Right ventricle myocardium superior (tissue), 1 donor: ENCODE measurements at regions not wholly inside any gene's neighbourhood (a gene's known extent, or its start where the extent isn't known, plus 50 kb on each side); places are given as distances from the start of the nearest gene placed in this dataset.

Source experiments
- ATAC-seq: fragments of 200-7000 bp; cut with Tn5 transposase; one replicate; pipeline ENCODE4 v1.9.1; 2020; ENCODE audit warnings: mild to moderate bottlenecking; ENCODE audit not compliant: poor library complexity
- DNase-seq: peaks from one replicate; pipeline ENCODE4 v3.0.0-alpha.2; 2020
- intact Hi-C: fragments of 100-400 bp; cut with DNase I; formaldehyde crosslinking; loops from one replicate; pipeline ENCODE4 v1.11.2; 2022
- donor health status: DM: no; HTN: yes; CAD: no; lungs with severe emphysema.

DNA sequence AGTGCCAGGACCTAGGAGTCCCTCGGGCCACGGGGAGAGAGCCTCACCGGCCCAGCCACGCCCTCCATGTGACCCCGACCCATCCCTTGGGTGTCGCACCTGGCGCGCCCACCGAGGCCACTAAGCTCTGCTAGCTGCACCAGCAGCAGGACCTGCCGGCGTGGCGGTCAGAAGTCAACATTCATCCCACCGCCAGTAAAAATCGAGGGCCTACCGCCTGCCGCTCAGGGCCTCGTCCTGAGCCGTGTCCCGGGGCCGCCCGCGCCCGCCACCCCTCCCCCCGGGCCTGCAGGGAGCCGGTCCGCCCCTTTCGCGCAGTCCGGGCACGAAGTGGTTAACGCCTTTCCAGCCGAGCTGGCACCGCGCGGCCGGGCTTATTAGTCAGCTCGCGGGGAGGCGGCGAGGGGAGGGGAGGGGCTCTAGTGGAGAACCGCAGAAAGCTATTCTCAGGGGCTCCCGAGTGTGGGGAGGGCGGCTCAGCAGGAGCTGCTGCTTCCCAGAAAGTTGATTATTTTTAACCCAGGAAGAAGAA, 124.4 kb downstream of the C9orf50 start:
- intact Hi-C loops = loop anchor here (5.0 kb wide), 3 partner anchors 84 to 319 kb away; partner anchors contain the start of gene IER5L
- DNase-seq = peak; percentile 99

DNA sequence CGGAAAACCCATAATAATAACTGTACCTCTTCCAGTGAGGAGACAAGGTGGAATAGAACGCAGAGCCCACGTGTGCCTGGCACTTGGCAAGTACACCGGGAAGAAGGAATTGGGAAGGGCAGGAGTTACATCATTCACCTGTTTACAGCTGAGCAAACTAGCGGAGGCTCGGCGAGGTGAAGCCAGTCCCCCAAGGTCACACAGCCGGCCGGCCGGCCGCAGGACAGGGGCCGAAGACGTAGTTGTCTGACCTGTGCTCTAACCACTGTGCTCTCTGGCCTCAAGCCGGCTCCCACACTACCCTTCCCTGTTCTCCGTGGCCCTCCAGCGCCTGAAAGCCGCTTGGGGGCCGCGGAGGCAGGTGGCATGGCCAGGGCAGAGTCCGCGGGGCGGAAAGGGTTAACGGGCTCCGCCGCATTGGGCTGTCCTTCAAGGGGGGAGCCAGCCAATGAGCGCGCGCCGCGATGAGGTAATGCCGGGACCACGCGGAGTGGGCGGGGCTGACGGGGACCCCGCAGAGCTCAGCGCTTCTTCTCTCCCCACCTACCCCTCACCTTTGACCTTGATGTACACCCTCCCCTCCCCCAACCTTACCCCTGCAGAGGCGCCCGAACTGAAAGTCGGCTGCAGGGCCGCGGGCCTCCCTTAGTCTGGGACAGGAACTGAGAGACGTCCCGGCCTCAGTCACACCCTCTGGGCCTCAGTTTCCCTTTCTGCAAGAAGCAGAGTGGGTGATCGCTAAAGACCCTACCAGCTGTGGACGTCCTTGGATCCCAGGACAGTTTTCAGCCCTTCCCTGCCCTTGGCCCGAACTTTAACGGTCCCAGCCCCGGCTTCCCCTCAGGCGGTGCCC, 125.1 kb downstream of the C9orf50 start:
- ATAC-seq = peak; percentile 89
- DNase-seq = peak; percentile 98
- intact Hi-C loops = loop anchor here (5.0 kb wide), 3 partner anchors 84 to 319 kb away; partner anchors contain the start of gene IER5L

More for the DNA sequence above, 124.4 kb downstream of the C9orf50 start:
- peak; percentile 85 for ATAC-seq

DNA sequence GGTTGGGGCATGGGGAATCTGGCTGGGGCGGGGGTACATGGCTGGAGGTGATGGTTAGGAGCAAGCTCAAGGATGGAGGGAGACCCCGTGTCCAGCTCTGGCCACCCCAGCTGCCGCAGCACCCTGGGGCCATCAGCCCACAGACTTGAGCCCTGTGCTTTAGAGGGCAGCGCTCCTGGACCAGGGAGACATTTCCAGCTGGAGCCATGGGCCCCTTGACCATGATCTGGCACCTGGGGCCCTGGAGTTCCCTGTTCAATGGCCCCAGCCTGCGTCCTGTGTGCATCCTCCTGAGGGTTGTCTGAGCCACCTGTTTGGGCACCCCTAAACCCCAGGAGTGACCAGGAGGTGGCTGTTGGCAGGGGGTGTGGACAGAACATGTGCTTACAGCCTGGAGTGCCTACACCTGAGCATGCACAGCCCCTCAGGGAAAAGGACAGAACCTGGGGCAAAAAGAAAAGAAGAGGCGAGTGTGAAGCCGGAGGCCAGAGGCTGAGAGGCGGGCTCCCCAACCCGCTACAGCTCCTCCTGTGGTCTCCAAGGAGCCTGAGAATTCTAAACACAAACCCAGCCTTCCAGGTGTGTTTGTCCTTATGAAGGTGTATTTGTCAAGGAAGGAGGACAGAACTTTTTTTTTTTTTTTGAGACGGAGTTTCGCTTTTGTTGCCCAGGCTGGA, 126.7 kb downstream of the C9orf50 start:
- DNase-seq = peak; percentile 40
- intact Hi-C loops = no loop called here
- ATAC-seq = no peak

- DNase-seq (peak; percentile 10), ATAC-seq (no peak)
- intact Hi-C loops = no loop called here
Observed at GRCh38 chr9:129493706-129494047, 127.2 kb downstream of the C9orf50 start.

DNA sequence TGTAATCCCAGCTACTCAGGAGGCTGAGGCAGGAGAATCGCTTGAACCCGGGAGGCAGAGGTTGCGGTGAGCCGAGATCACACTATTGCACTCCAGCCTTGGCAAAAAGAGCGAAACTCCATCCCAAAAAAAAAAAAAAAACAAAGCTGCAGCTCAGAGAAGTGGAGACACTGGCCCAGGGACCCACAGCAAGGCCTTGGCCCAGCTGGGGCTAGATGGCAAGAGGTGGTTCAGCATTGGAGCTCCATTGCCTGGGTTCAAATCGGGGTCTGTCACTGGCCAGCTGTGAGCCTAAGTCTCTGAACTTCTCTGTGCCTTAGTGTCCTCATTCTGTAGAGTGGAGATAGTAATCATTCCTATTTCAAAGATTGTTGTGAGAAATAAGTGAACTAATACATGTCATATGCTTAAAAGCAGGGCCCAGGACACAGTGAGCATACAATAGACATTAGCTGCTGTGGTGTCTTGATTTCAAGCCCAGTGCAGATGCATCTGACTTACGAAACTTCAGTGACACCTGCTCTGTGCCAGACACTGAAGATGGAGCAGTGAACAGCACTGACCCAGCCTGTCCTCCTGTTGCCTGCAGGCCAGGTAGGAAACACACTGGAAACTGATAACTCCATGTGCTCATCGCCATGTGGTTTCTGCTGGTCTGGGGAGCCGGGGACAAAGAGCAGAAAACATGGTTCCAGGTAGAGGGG, 127.7 kb downstream of the C9orf50 start:
- intact Hi-C loops = no loop called here
- ATAC-seq = no peak
- no peak for DNase-seq

GRCh38 chr9:129491487-129491855, 129.4 kb downstream of the C9orf50 start:
- DNase-seq = peak; percentile 82
- no peak for ATAC-seq
- intact Hi-C loops = no loop called here

GRCh38 chr9:129490583-129491486, 130.1 kb downstream of the C9orf50 start:
- ATAC-seq (no peak), DNase-seq (peak; percentile 64)
- intact Hi-C loops = no loop called here

GRCh38 chr9:129489838-129490582, 130.9 kb downstream of the C9orf50 start:
- ATAC-seq (no peak), DNase-seq (peak; percentile 56)
- intact Hi-C loops = no loop called here

DNA sequence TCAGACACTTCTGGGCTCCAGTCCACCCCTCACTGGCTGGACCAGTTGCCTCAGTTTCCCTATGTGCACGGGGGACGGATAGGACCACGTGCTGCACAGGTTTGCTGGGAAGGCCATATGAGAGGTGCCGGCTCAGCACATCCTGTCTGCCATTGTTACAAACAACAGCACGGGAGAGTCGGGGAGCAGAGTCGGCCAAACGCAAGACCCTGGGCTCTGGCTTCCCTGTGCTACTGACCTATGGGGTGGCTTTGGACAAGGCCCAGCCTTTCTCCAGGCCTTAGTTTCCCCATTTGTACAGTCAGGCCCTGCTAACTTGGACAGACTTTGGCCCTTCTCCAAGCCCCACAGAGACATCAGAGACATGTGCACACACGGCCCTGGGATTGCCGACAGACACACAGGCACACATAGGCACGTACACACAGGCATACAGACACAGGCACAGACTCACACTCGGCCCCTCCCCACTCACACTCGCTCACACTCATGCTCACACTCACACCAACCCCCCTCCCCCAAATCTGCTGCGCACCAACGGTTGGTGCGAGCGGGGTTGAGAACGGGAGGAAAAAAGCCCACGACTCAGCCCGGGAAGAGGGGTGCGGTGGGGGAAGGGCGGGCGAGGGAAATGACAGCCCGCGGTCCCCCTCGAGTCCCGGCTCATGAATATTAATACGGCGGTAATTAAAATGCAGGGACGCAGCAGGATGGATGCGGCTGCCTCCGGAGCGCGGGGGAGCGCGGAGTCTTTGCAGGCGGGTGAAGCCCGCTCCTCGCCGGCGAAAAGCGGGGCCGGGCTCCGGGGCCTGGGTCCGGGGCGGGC, 133.0 kb downstream of the C9orf50 start:
- ATAC-seq (peak; percentile 11), DNase-seq (peak; percentile 74)
- intact Hi-C loops = no loop called here

GRCh38 chr9:129486756-129487657, 133.9 kb downstream of the C9orf50 start:
- peak; percentile 9 for ATAC-seq
- intact Hi-C loops = no loop called here
- peak; percentile 89 for DNase-seq

- no peak for ATAC-seq
- intact Hi-C loops = no loop called here
- no peak for DNase-seq
Observed at GRCh38 chr9:129485145-129485774, 135.6 kb downstream of the C9orf50 start.

DNA sequence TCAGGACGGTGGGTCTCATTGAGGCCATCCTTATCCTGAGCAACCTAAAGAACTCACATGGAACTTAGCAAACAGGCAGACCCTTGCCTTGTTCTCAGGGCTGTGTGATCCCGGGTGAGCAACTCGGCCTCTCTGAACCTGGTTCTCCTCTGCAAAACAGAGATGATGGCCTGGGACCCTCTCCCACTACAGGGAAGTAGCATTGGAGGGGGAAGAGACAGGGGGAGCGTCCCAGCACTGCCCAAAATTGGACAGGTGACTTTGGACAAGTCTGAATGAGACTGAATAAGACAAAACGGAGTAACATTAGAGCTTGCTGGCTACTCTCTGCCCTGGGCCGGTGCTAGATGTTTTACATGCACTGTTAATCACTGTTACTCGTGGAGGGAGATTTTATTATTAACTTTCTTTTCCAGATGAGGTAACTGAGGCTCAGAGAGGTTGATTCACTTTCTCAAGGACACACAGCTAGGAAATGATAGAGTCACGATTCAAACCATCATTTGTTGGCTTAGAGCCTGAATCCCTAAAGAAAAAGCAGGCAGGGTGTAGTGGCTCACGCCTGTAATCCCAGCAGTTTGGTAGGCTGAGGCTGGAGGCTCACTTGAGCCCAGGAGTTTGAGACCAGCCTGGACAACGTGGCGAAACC, 136.4 kb downstream of the C9orf50 start:
- intact Hi-C loops = loop anchor here (5.0 kb wide), 1 partner anchor 147 kb away; no protein-coding TSS in a partner anchor

DNA sequence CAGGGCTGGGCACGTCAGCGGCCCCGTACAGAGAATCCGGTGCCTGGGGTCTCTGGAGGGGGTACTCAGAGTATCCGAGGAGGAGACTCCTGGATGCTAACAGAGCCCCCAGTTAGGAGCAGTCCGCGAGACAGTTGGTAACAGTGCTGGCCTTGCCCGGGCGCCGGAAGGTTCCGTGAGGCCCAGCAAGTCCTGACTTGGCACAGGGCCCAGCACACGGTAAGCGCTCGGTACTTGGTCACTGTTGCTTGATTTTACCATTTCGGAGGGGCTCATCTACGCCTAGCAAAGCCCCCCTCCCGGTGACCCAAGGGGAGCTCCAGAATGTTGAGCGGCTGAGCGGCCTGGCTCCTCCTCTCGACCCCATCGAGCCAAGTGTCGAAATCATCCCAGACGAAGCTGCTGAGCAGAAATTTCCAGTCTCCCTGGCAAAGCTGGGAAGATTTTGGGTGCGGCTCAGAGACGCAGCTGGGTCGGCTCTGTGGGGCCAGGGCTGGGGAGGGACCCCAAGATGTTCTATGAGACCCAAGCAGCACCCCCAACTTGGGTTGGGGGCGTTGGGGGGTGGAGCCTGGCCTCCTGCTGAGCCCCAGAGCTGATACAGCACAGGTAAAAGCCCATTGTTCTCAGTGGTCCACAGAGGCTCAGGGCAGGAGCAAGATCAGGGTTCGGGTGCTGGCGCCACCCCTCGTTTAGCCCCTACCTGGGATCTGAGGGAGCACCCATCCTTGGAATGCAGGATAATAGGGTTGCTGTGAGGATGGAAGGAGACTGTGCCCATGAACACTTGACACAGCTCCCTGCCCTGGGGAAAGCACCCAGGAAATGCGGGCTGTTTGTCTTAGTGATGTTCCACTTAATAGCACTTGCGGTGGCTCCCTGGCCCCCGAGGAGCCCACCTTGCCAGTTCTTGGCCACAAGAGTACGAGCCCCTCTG, 137.2 kb downstream of the C9orf50 start:
- ATAC-seq = peak; percentile 57
- intact Hi-C loops = loop anchor here (5.0 kb wide), 1 partner anchor 146 kb away; no protein-coding TSS in a partner anchor
- DNase-seq = peak; percentile 91

More for the DNA sequence above, 136.4 kb downstream of the C9orf50 start:
- ATAC-seq (no peak), DNase-seq (no peak)
